ENCODE measurements at regions not wholly inside any gene's neighbourhood (a gene's known extent, or its start where the extent isn't known, plus 50 kb on each side); places are given as distances from the start of the nearest gene placed in this dataset.
"Not testable (repeated sequence)": the region's sequence is repeated elsewhere in the genome, so short reads cannot be mapped to it uniquely, and the experiment has no call there.

GRCh38 chr6:21847711-21848480, 254.3 kb downstream of the SOX4 start:
- DNase-seq (ENCODE audit: low read depth): no peak

GRCh38 chr6:21850691-21851090, 257.1 kb downstream of the SOX4 start:
- DNase-seq (ENCODE audit: low read depth): no peak

- DNase-seq (ENCODE audit: low read depth): no peak
Measured at GRCh38 chr6:21855811-21856455, 262.4 kb downstream of the SOX4 start.

GRCh38 chr6:21856456-21856825, 262.9 kb downstream of the SOX4 start:
- DNase-seq (ENCODE audit: low read depth): no peak

GRCh38 chr6:21856844-21857243, 263.3 kb downstream of the SOX4 start:
- DNase-seq (ENCODE audit: low read depth): no peak

- no peak for DNase-seq (ENCODE audit: low read depth)
Measured at GRCh38 chr6:21858076-21858475, 264.5 kb downstream of the SOX4 start.

- no peak for DNase-seq (ENCODE audit: low read depth)
Measured at GRCh38 chr6:21859193-21859735, 265.7 kb downstream of the SOX4 start.

- no peak for DNase-seq (ENCODE audit: low read depth)
Measured at GRCh38 chr6:21861942-21862341, 268.4 kb downstream of the SOX4 start.

GRCh38 chr6:21864206-21864605, 270.7 kb downstream of the SOX4 start:
- DNase-seq (ENCODE audit: low read depth): no peak

GRCh38 chr6:21868226-21868625, 274.7 kb downstream of the SOX4 start:
- DNase-seq (ENCODE audit: low read depth): no peak

- DNase-seq (ENCODE audit: low read depth): no peak
Measured at GRCh38 chr6:21869085-21869771, 275.7 kb downstream of the SOX4 start.

- no peak for DNase-seq (ENCODE audit: low read depth)
Measured at GRCh38 chr6:21870076-21870730, 276.7 kb downstream of the SOX4 start.

GRCh38 chr6:21871831-21872230, 278.3 kb downstream of the SOX4 start:
- no peak for DNase-seq (ENCODE audit: low read depth)

GRCh38 chr6:21872749-21873148, 279.2 kb downstream of the SOX4 start:
- DNase-seq (ENCODE audit: low read depth): no peak

GRCh38 chr6:21873562-21873961, 280.0 kb downstream of the SOX4 start:
- no peak for DNase-seq (ENCODE audit: low read depth)

- DNase-seq (ENCODE audit: low read depth): no peak
Measured at GRCh38 chr6:21874372-21874771, 280.8 kb downstream of the SOX4 start.

- DNase-seq (ENCODE audit: low read depth): not testable (repeated sequence)
Measured at GRCh38 chr6:21877037-21877436, 283.5 kb downstream of the SOX4 start.

- DNase-seq (ENCODE audit: low read depth): not testable (repeated sequence)
Measured at GRCh38 chr6:21880249-21880648, 286.7 kb downstream of the SOX4 start.

- DNase-seq (ENCODE audit: low read depth): no peak
Measured at GRCh38 chr6:21881969-21882465, 288.5 kb downstream of the SOX4 start.

GRCh38 chr6:21883595-21884328, 290.2 kb downstream of the SOX4 start:
- no peak for DNase-seq (ENCODE audit: low read depth)

- DNase-seq (ENCODE audit: low read depth): no peak
Measured at GRCh38 chr6:21885111-21885510, 291.6 kb downstream of the SOX4 start.

Data from HS-27A (cell line).